ENCODE measurements at regions not wholly inside any gene's neighbourhood (a gene's known extent, or its start where the extent isn't known, plus 50 kb on each side); places are given as distances from the start of the nearest gene placed in this dataset.

GRCh38 chr2:16264931-16265540 lies 324.7 kb downstream of the MYCN start:
- no peak overlapping the region for H3K4me3 ChIP-seq (ENCODE audit: low read depth, low read length)
- TF ChIP-seq MYC (IDR thresholded peaks at IDR 0.05; ENCODE audit: low read depth, low read length): no peak
- TF ChIP-seq MAX (IDR thresholded peaks at IDR 0.05; ENCODE audit: low read depth, low read length): no peak
- no peak for TF ChIP-seq POLR2A (IDR thresholded peaks at IDR 0.05; ENCODE audit: extremely low read depth, insufficient read length)
- TF ChIP-seq CTCF (IDR thresholded peaks at IDR 0.05; ENCODE audit: low read depth, low read length): no peak
- DNase-seq (ENCODE audit: low read depth): no peak

DNA sequence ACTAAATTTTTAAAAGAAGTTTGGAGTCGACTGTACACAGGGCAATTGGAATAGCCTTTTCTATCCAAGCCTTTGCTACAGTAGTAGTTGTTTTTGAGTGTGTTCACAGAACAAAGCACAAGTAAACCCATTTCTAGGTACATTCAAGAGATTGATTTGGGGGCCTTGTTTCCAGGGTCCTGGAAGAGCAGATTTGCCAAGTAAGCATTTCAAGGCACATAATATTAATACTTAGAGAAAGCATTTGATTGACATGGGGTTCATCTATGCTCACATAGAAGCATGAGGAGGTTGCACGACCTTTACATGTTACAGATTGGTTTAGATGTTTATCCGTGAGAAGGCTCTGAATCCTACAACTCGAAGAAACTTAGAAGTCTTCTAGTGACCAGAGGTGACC lies 324.1 kb downstream of the MYCN start:
- TF ChIP-seq POLR2A (IDR thresholded peaks at IDR 0.05; ENCODE audit: extremely low read depth, insufficient read length) (no peak), MAX (IDR thresholded peaks at IDR 0.05; ENCODE audit: low read depth, low read length) (no peak), CTCF (IDR thresholded peaks at IDR 0.05; ENCODE audit: low read depth, low read length) (no peak), MYC (IDR thresholded peaks at IDR 0.05; ENCODE audit: low read depth, low read length) (no peak)
- no peak overlapping the region for H3K4me3 ChIP-seq (ENCODE audit: low read depth, low read length)
- no peak for DNase-seq (ENCODE audit: low read depth)

- DNase-seq (ENCODE audit: low read depth): no peak
- TF ChIP-seq POLR2A (IDR thresholded peaks at IDR 0.05; ENCODE audit: extremely low read depth, insufficient read length) (no peak), CTCF (IDR thresholded peaks at IDR 0.05; ENCODE audit: low read depth, low read length) (no peak), MYC (IDR thresholded peaks at IDR 0.05; ENCODE audit: low read depth, low read length) (no peak), MAX (IDR thresholded peaks at IDR 0.05; ENCODE audit: low read depth, low read length) (no peak)
These were observed 323.0 kb downstream of the MYCN start for GRCh38 chr2:16263241-16263890.

DNA sequence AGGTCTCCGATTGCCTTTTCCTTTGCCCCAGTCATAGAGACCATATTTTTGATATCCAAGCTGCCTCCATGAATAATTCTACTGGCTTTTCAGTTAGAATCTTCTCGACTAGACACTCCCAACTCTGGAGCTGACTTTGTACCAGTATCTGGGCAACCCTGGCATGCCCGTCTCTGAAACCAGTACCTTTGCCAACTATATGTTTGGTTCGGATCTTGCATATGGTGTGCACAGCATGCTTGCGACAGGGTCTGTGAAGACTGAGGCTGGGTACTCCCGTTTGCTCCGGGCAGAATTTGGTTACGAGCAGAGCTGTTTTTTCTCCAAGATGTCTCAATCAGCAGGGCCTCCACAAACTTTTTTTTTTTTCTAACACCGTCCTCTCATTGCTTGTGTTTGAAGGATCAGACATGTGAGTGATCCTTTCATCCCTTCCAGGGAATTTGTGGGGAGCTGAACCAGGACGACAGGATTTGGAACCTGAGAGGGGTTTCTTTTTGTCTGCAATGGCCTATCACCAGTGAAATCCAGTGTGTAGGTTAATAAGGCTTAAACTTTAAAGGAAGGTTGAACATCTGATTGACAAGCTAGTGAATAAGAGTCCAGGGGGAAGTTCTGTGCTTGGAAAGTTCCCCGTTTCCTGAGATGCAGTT lies 322.3 kb downstream of the MYCN start:
- DNase-seq (ENCODE audit: low read depth): no peak
- H3K4me3 ChIP-seq (ENCODE audit: low read depth, low read length): no peak overlapping the region
- TF ChIP-seq MAX (IDR thresholded peaks at IDR 0.05; ENCODE audit: low read depth, low read length) (no peak), CTCF (IDR thresholded peaks at IDR 0.05; ENCODE audit: low read depth, low read length) (no peak), MYC (IDR thresholded peaks at IDR 0.05; ENCODE audit: low read depth, low read length) (no peak), POLR2A (IDR thresholded peaks at IDR 0.05; ENCODE audit: extremely low read depth, insufficient read length) (no peak)

More at GRCh38 chr2:16263241-16263890, 323.0 kb downstream of the MYCN start:
- H3K4me3 ChIP-seq (ENCODE audit: low read depth, low read length): no peak overlapping the region

- no peak for TF ChIP-seq POLR2A (IDR thresholded peaks at IDR 0.05; ENCODE audit: extremely low read depth, insufficient read length)
- no peak for DNase-seq (ENCODE audit: low read depth)
- H3K4me3 ChIP-seq (ENCODE audit: low read depth, low read length): no peak overlapping the region
These were observed 321.4 kb downstream of the MYCN start for GRCh38 chr2:16261791-16262190.

GRCh38 chr2:16261071-16261470 lies 320.7 kb downstream of the MYCN start:
- no peak for TF ChIP-seq MYC (IDR thresholded peaks at IDR 0.05; ENCODE audit: low read depth, low read length)
- TF ChIP-seq CTCF (IDR thresholded peaks at IDR 0.05; ENCODE audit: low read depth, low read length): no peak
- TF ChIP-seq POLR2A (IDR thresholded peaks at IDR 0.05; ENCODE audit: extremely low read depth, insufficient read length): no peak
- TF ChIP-seq MAX (IDR thresholded peaks at IDR 0.05; ENCODE audit: low read depth, low read length): no peak
- no peak for DNase-seq (ENCODE audit: low read depth)

More at GRCh38 chr2:16261071-16261470, 320.7 kb downstream of the MYCN start:
- H3K4me3 ChIP-seq (ENCODE audit: low read depth, low read length): no peak overlapping the region

All from NB4 (cell line).